Omental fat pad (tissue), 3 donors: ENCODE measurements at regions not wholly inside any gene's neighbourhood (a gene's known extent, or its start where the extent isn't known, plus 50 kb on each side); places are given as distances from the start of the nearest gene placed in this dataset.

Experiments
- ATAC-seq: fragments of 150-250 bp; one replicate; pipeline ENCODE4 v1.9.1; 2016; ENCODE audit warnings: mild to moderate bottlenecking, moderate library complexity; ENCODE audit not compliant: low FRiP score
- DNase-seq: peaks from one replicate; pipeline ENCODE4 v3.0.0-alpha.2; 2019; ENCODE audit warnings: low spot score
- TF ChIP-seq, protein P1 (sequence below), 3 donors: fragments of 450-650 bp; IDR thresholded peaks; one replicate each; pipeline ENCODE4 v1.5.1; 2016 to 2017; ENCODE audit warnings: antibody characterized with exemption in 3 of 3, mild to moderate bottlenecking in 3 of 3, moderate library complexity in 2 of 3

DNA sequence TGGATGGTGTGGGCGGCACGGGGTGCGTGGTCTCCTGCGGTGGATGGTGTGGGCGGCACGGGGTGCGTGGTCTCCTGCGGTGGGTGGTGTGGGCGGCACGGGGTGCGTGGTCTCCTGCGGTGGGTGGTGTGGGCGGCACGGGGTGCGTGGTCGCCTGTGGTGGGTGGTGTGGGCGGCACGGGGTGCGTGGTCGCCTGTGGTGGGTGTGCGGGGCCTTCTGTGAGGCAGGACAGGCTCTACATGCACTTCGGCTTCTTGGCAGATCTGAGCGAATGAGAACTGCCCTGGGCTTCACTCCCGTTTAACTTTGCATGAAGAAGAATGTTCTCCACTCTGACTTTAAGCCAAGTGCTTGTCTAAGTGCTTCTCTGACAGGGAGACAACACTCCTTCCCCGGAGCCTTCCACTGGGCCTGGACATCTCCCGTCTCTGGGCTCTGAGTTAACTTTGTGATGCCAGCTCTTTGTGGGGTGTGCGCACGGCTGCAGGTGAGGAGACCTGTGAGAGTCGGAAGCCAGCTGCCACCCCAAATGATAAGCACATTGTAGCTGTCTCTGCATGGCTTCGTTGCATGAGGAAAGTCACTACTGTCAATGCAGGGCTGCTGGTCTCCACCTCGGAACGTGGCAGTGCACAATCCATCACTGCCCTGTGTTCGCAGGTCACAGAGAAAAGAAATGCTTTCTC lies 244.8 kb downstream of the DLL1 start:
- TF ChIP-seq, protein P1, sequence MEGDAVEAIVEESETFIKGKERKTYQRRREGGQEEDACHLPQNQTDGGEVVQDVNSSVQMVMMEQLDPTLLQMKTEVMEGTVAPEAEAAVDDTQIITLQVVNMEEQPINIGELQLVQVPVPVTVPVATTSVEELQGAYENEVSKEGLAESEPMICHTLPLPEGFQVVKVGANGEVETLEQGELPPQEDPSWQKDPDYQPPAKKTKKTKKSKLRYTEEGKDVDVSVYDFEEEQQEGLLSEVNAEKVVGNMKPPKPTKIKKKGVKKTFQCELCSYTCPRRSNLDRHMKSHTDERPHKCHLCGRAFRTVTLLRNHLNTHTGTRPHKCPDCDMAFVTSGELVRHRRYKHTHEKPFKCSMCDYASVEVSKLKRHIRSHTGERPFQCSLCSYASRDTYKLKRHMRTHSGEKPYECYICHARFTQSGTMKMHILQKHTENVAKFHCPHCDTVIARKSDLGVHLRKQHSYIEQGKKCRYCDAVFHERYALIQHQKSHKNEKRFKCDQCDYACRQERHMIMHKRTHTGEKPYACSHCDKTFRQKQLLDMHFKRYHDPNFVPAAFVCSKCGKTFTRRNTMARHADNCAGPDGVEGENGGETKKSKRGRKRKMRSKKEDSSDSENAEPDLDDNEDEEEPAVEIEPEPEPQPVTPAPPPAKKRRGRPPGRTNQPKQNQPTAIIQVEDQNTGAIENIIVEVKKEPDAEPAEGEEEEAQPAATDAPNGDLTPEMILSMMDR (IDR thresholded peaks at IDR 0.05), result no peak
- no peak for ATAC-seq
- no peak for DNase-seq

DNA sequence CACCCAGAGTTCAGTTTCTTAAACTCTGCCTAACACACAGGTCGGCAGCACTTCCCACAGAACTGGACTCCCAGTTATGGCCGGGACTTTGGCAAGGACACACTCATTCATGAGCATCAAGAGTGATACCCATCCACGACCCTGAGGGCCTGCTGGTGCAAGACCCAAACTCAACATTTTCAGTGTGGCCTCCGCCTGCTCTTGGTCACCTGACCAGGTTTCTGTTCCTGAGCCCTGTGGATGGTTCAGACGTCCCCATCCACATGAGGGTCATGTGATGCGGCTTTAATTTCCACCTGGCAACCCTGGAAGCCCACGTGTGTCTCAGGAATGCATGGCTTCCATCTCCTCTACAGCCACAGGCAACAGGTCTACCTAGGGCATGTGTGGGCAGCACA lies 245.3 kb downstream of the DLL1 start:
- TF ChIP-seq, protein P1 (IDR thresholded peaks at IDR 0.05), result no peak
- ATAC-seq, result no peak
- no peak for DNase-seq

DNA sequence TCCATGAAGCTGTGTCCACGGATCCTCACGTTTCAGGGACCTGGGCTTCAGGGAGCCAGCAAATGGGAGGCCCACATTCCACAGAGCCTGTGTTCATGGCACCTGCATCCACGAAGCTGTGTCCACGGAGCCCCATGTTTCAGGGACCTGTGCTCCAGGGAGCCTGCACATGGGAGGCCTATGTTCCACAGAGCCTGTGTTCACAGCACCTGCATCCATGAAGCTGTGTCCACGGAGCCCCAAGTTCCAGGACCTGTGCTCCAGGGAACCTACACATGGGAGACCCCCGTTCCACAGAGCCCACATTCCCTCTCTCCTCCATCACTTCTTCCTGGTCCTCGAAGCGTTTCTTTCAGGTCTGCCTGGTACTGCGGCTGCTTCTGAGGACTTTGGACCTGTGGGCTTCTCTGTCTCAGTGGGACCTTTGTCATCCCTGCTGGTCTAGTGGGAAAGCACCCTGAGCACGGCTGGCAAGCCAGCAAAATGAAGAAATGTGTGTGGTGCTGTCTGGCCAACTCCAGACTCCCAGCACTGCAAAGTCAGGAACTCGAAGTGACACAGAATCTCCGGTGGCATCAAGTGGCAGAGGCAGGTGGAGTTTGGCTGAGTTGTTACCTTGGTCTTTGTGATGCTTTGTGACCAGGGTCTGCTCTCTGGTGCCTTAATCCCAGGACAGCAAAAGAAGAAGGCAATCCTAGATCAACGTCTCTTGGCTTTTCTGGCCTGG lies 245.9 kb downstream of the DLL1 start:
- TF ChIP-seq, protein P1 (IDR thresholded peaks at IDR 0.05), result no peak
- ATAC-seq (no peak), DNase-seq (no peak)

DNA sequence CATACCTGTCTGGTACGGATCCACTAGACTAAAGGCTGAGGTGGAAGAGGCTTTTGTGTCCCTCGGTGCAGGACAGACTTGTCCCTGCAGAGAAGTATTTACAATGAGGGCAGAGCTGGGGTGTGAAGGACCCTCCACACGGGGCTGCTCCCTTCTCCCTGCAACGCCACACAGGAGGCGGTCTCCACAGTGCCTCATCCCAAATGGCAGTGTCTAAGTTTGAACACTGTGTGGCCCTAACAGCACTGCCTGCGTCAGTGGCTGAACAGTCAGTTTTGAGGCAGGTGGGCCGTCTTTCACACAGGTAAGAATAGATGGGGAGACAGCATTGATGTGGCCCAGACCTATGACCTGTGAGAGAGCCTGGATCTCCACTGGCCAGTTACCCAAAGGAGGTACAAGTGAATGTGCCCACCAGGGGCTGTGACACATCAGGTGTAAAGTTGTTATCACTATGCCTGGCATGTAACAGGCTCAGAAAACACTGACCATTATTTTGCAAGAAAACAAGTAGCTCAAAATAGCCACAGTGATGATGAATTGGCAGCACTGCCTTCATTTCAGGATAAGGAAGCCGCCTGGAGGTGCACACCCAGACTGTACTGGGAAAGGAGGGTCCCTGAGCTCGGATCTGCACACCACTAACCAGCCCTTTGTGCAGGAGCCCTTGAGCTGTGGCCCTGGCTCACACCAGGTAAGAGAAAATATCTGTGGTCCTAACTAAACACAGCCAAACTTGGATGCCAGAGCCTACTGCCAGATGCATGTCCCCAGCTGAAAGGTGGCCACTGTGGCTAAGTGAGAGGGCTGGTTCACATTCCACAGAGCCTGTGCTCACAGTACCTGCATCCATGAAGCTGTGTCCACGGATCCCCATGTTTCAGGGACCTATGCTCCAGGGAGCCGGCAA lies 246.7 kb downstream of the DLL1 start:
- ATAC-seq (no peak), DNase-seq (no peak)
- TF ChIP-seq, protein P1 (IDR thresholded peaks at IDR 0.05), result no peak

DNA sequence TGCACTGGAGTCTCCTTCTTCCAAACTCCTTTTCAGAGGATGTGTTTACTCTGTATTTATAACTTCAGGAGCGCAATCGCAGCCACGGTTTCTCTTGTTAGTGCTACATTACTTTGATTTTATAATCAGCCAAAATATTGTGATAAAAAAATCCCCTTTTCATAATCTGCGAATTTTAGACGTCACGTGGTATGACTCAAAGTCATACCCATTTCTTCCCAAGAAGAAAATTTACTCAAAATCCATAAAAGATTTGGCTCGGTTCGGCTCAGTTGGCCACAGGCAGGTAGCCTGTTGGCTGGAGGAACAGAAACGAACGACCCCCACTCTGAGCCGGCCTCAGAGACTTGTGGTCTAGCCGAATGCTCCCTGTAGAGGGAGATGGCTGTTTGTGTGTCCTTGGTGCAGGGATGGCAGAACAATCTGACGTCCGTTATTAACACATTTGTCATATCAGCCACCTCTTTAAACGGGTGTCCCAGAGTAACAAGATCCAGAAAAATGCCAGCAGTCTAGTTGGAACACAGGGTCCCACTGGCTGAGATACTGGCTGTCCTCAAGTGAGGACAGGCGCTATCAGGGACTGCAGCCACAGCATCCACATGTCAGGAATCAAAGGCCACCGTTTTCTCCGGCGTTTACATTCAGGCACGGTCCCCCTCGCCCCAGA lies 247.6 kb downstream of the DLL1 start:
- ATAC-seq, result no peak
- no peak for DNase-seq
- TF ChIP-seq, protein P1 (IDR thresholded peaks at IDR 0.05), result no peak

DNA sequence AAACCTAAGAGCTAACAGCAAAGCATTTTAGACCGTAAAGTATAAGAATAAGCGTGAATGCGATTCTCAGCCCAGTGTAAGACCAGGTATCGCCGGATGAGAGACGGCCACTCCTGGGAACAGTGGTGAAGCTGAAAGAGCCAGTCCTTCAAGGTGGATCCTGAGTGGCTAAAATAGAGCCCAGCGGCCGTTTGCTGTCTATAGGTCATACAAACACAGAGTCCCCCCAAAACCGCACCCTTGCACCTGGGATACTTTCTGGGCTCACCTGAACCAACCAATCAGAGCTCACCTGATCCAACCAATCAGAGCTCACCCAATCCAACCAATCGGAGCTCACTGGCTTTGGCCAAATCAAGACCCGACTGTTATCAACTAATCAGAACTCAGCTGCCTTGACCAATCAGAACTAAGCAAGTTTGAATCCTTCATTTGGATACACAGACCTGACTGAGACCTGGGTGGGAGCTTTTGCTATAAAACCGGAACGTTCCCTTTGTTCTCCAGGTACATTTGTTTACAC lies 248.2 kb downstream of the DLL1 start:
- no peak for DNase-seq
- no peak for ATAC-seq
- TF ChIP-seq, protein P1 (IDR thresholded peaks at IDR 0.05), result no peak
